GM18867 (cell line): ENCODE measurements at regions not wholly inside any gene's neighbourhood (a gene's known extent, or its start where the extent isn't known, plus 50 kb on each side); places are given as distances from the start of the nearest gene placed in this dataset.
"Not testable (repeated sequence)": the region's sequence is repeated elsewhere in the genome, so short reads cannot be mapped to it uniquely, and the experiment has no call there.

Experiments
- ATAC-seq: cut with Tn5 transposase; IDR thresholded peaks from one replicate; pipeline ENCODE4 v1.9.1; 2021; ENCODE audit warnings: mild to moderate bottlenecking, moderate library complexity; ENCODE audit not compliant: unreplicated experiment

DNA sequence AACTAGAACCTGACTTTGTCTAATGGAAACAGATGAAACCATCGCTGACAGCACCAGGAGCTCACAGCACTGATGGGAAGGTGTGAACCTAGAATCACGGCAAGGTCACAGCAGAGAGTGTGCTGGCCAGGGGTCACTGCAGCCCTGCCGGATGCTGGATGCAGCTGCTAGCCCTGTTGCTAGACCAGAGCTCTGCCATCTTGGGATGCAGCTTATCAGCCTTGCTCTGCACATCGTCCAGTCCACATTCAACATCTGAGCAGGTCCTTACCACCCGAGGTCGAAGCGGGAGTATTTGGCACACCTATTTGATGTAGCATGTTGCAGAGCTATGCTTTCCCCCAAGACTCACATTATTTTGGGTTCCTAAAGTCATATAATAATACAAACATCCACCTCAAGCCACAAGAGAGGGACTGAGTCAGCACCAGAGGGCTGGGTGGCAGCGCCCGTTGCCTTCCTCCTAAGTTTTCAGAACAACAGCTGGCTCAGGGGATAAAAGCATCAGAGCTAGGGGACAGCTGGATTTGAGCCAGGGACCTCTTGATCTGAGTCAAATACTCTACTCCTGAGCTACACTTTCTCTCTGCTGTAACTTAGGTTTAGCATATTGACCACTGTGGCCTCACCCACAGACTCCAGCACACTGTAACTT lies 135.3 kb downstream of the ZNF467 start:
- ATAC-seq: no peak

DNA sequence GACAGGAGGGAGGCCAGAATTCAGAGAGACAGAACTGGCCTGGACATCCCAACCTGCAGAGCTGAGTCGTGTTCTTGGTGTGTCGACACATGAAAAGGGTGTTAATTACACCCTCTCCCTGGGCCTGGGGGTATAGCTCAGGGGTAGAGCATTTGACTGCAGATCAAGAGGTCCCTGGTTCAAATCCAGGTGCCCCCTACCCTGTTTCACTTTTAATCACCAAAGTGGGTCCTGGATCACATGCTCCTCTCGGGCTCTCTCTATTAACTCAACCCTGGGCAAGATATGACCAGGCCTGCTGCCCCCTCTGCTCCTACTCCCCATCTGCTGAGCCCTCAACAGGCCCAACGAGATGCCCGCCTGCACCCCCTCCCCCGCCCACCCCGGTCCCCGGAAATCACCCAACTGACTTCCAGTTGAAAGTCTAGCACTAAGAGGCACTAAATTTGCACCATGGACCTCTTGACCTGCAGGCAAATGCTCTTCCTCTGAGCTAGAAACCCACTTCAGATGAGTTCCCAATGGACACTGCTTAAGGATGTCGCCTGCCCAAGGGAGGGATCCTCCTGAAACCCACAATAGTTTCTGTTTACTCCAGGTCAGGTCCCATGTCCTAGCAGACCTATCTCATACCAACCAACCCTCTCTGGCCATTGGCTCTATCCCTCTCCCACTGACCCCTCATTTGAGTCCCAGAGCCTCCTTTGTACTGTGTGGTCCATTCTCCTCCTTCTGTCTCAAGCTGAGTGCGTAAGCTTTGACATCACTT lies 137.6 kb downstream of the ZNF467 start:
- no peak for ATAC-seq

DNA sequence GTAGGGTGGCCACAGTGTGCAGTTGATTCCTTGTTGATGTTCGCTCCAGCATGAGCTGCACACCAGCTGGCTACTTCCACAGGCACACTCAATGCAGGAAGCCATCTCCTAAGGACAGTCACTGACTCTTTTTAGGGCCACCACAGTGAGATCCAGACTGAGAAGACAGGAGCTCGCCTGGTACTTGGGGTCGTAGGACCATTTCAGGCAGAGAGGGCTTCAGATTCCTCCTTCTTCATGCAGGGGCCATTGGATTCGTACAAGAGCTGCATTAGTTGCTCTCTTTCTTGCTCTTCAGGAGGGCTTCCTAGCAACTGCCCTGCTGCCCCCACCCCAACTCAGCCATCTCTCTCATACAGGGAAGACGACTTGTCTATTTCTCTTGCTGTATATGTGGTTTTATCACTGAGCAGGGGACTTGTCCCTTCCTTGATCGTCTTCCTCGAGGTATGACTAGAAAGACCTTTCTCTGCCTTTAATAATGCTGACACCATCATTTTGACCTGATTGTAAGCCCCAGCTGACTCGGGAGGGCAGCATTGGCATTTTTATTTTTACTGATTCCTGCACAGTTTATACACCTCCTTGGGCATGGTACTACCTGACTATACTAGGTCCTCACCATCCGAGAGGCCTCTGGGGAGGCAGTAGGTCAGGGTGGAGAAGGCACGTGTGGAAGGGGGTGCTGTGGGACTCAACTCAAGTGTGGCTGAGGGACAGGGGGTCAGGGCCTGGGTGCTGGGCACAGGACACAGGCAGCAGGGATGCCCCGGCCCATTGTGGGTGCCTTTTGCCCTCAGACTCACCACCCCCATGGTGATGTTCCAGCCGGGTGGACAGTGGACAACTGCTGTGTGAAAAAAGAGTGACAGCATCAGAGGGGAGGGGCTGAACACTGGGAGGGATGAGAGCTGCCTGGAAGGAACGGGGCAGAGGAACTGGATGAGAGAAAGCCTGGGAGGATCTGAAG lies 136.7 kb upstream of the ZNF746 start:
- ATAC-seq: no peak

DNA sequence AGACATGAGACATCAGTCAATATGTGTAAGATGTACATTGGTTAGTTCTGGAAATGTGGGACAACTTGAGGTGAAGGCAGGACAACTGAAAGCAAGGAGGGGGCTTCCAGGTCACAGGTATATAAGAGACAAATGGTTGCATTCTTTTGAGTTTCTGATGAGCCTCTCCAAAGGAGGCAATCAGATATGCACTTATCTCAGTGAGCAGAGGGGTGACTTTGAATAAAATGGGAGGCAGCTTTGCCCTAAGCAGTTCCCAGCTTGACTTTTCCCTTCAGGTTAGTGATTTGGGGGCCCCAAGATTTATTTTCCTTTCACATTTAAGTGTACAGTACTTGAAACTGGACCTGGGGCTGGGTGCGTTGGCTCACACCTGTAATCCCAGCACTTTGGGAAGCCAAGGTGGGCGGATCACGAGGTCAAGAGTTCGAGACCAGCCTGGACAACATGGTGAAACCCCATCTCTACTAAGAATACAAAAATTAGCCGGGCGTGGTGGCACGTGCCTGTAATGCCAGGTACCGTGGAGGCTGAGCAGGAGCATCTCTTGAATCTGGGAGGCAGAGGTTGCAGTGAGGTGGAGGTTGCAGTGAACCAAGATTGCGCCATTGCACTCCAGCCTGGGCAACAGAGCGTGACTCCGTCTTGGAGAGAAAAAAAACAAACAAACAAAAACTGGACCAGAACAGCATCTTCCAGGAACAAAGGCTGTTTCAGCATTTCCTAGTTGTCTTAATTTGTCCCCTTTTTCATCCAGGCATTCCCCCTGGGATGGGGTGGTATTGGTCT lies 130.9 kb upstream of the ZNF746 start:
- not testable (repeated sequence) for ATAC-seq

DNA sequence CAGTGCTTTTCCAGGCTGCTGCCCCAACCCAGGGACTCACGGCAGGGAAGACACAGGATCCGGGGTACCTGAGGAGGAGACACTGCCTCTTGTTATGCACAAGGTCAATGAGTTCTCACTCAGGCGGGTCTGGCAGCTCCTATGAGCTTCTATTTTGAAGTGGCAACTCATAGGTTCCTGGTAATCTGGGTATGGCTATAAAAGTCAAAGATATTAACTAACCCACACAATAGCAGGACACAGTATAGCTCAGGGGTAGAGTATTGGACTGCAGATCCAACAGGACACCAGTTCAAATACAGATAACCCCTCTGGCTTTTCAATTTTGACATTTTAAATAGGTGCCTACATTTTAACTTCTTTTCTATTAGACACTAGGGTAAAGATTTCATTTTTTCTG lies 130.3 kb upstream of the ZNF746 start:
- no peak for ATAC-seq

DNA sequence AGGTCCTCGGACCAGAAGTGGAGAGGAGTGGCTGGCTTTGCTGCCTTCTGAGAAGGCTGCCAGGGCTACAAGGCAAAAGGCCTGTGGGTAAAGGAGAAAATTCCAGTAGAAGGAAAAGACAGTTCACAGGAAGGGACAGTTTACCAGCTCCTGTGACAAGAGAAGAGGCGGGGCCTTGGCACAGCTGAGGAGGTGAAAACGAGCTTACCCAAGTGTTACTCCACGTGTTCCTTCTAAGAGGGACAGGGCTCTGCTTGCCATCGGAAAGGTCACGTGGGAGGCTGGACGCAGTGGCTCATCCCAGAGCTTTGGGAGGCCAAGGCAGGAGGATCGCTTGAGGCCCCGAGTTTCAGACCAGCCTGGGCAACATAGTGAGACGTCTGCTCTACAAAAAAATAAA lies 129.4 kb upstream of the ZNF746 start:
- ATAC-seq: no peak

DNA sequence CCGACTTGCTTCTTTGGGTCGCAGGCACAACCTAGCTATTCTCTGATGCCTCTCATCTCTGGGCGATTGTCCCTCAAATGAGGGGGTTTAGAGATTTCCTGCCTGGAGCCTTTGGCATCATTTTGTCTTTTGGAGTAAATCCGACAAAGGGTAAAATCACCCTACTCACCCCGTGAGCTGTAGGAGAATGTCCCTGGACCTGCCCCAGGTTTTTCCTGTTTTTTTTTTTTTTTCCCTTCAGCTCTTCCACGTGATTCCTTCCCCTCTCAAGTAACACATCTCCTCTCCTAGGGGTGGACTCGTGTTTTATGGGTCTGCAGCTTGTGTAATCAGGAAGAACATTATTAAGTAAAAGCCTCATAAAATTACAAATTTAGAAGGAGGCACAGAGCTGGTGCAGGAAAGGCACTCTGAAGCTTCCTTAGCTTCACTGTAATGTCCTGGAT lies 128.4 kb upstream of the ZNF746 start:
- no peak for ATAC-seq

DNA sequence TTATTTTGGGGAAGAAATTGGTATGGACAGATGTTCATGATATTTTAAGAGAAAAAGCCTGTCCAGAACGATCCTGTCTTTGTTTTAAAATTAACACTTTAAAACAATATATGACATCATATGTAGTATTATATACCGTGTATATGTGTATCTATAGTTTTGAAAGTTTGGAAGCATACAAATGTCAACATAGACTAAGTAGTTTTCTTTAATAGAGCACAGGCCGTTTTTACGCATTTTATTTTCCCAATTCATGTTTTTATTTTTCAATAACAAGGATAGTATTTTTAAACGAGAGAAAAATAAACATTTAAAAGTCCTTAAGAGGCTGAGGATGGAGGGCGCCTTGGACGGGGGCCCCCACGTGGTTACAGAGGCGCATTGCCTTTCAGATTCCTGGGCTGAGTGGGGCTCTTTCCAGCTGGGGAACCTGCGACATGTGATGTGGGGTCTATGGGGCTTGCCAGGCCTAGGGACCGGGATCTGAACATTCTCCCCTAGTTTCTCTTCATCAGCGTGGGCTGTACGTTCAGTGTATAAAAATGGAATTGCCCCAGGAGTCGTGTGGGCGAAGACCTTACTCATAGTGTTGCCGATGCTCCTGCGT lies 127.8 kb upstream of the ZNF746 start:
- ATAC-seq: peak; percentile 21

DNA sequence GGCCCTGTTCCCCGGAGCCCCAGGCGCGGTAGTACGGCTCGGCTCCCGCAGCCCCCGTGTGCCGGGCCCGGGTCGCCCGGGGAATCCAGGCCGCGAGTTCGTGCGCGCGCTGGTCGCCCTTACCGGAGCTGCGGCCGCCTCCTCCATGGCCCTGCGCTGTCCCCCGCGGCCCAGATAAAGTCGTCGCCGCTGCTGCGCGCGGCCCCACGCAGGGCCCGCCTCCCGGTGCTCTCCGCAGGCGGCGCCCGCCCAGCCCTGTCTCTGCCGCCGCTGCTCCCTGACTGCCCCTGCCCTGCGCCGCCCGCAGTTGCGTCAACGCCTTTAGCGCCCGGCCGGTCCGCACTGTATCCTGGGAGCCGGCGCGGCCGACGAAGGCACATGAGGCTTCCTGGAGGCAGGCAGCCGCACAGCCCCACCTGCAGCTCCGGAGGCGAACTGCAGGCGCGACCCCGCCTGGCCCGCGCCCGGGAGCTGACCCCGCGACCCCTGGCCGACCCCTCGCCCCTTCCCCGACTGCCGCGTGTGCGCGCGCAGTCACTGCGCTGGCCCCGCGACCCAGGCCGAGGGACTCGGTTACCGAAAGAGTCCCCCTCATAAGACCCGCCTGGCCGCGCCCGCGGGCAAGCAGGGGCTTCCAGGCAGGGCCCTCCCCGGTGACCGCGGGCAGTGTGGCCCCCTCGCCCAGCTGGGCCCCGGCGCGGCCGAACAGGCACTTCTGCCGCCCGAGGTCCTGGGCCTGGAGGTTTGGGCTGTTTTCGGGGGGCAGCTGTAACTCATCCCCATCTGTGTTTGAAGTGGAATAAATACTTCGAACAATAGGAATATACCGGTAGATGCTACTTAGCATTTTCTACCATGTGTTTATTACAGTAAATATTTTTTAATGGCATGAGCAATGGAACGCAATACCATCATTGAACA lies 127.1 kb upstream of the ZNF746 start:
- ATAC-seq: peak; percentile 87

DNA sequence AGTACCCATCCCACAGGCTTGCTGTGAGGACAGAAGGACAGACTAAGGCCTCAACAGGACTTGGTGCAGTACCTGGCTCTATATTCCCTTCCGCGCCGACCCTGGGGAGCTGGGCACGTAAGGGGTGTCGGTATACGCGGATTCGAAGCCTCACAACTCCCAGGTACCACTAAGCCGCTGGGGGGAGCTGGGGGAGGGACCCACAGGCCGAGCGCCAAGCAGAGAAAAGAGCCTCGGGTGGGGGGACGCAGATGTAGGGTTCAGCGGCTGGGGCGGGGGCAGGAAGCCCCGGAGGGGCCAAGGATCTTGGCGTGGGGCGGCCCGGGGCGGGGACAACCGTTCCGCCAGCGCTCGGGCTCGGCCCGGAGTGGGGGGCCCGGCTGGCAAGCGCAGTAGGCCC lies 126.4 kb upstream of the ZNF746 start:
- ATAC-seq: peak; percentile 19

DNA sequence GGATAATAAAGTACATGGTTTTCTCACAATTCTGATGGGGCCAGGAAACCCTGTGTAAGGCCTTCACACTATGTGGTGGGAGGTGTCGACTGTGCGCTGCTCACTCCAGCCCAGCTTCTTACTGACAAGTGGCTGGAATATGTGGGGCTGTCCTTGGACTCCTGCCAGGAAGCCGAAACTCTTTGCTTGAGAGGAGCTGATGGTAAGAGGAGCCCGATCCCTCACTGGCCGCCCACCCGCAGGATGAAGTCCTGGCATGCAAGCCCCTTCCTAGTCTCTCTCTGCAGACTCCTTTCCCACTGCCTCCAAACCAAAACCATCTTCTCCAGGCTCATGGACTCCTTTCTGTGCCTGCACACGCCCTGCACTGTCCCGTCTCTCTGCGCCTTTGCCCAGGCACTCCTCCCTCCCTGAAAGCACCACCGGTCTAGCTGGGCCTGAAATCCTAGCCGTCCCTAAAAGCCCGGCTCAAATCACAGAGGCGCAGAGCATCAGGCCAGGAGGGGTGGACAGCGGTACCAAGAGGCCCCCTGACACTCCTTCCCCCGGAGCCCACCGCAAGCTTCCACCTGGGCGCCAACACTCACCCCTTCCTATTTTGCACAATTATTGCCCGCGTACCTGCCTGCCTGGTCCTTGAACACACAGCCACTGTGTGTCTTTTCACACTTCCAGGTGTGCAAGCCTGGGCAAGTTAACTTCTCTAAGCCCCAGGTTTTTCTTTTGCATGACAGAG lies 125.8 kb upstream of the ZNF746 start:
- not testable (repeated sequence) for ATAC-seq

DNA sequence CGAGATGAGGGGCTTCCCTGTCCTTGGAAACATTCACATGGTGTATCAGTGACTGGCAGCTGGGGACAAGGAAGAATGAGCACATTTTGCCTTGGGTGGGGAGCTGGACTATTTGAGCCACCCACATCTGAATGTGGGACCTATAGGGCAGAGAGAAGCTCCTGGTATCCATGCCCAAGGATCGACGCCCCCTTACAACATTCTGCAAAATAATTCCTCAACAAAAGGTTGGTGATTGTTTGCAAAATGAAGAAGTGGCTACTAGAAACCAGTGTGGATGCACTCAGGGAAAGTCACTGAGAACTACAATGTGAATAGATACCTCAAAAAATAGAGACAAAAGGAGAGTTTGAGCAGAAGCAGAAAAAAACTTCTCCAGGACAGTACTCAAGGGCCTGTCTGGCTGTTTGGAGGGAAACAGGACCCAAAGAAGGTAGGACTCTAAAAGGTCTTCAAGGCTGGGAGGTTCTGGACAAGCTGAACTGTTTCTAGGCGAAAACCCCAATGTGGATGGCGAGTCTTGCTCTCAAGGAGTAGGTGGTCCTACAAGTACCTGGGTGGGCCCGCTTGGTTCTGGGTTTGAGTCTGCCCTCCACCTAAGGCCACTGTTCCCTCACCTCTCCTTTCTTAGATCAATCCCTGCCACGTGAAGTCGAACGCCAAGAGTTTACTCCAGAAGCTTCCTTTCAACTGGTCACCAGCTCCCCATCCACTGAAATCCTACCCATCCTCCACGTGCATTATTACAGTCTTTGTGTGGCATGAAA lies 125.0 kb upstream of the ZNF746 start:
- ATAC-seq: no peak

DNA sequence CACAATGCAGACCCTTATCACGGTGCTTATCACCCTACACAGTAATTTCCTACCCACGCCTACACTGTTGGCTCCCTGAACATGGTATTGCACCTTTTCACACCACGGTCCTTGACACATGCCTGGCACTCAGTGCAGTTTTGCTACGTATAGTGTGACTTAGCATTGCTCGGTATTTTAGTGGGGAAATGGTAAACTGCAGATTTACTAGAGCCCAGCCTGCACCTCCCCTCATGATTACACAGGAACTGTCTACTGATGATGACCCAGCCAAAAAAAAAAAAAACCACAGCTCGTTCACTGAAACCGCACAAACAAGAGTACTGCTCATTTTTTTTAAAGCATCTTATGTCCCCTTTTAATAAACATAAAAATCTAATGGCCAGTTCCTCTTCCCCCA lies 124.2 kb upstream of the ZNF746 start:
- no peak for ATAC-seq

DNA sequence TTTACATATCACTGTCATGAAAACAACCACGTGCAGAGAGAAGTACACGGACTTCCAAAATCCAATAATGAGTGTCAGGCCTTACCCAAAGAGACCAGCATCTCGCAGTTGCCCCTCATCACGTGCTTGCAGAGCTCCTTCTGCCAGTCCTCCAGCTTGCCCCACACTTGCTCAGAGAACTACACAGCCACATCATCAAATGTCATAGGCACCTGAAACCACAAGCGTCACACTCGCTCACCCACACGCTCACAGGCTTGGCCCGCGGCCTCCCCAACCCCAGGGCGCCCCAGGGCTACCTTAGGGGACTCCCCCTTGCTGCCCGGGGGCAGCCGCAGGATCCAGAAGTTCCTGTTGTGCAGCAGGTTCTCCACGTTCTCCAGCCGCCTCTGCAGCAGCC lies 123.4 kb upstream of the ZNF746 start:
- ATAC-seq: peak; percentile 53

DNA sequence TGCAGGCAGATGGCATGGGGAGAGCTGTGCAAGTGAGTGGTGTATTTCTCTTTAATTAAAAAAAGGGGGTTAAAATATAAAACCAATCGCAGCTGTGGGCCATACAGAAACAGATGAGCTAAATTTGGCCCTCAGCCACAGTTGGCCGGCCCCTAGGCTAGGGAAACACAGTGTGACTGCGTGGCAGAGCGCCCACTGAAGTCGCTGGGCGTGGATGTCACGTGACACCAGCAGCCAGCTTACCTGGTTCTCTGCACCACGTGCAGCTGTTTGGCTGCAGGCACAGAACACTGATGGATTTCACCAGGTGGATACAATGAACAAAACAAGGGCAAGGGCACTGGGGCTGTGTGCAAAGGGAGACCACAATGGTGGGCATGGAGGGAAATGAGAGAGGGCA lies 119.3 kb upstream of the ZNF746 start:
- no peak for ATAC-seq

DNA sequence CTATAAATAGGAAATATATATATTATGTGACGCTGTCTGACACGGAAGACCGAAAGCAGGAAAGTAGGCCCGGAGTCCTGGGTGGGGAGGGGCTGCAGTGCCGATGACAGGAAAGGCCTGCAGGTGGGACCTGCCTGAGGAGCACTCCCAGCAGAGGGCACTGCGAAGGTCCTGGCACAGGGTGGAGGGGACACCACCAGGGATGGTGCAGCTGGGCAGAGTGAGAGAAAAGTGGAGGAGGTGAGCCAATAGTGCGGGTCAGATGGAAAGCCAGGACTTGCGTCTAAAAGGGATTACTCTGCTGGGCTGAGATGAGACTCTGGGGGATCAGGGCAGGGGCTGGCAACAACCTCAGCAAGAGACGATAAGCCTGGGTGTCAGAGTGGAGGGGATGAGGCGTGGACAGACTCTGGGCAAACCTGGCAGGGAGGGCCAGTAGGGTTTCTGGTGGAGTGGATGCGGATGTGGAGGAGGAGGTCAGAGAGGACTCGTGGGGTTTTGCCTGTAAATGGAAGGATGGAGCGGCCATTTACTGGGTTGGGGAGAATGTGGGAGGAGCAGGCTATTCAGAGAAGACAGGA lies 118.2 kb upstream of the ZNF746 start:
- no peak for ATAC-seq

DNA sequence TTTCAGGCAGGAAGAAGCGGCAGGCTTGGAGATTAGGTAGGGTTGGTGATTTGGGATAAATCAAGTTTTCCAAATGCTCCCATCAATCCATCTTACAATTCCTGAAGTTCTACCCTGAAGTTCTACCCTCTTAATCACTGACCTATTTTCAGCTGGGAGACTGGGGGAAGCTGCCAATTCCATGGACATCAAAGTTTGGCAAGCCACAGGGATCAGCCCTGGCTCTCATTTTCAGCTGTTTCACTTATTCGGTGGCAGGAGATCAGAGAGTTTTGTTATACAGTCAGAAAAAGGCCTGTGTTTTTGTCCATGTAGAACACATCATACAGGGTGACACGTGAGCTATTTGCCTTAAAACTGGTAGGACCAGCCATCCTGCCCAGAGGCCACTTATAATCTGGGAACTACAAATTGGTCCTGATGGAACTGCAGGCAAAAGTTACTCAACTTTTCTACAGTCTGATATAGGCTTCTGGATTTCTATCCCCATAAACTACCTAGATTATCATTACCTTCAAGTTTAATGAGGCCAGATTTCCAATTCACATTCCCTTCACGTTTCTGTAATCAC lies 112.9 kb upstream of the ZNF746 start:
- ATAC-seq: no peak
